ENCODE measurements at regions not wholly inside any gene's neighbourhood (a gene's known extent, or its start where the extent isn't known, plus 50 kb on each side); places are given as distances from the start of the nearest gene placed in this dataset.

- no peak for DNase-seq (ENCODE audit: low read depth in 2 of 2)
- H3K4me3 ChIP-seq (replicated peaks in 1 of 2; ENCODE audit: low read depth in 2 of 2, low read length in 2 of 2): no peak overlapping the region
- TF ChIP-seq CTCF (IDR thresholded peaks at IDR 0.05; ENCODE audit: low read depth, low read length): no peak
These were observed 563.4 kb upstream of the GCFC2 start for GRCh38 chr2:76274160-76274559.

GRCh38 chr2:76270096-76270710 is 559.5 kb upstream of the GCFC2 start:
- no peak for TF ChIP-seq CTCF (IDR thresholded peaks at IDR 0.05; ENCODE audit: low read depth, low read length)
- no peak overlapping the region for H3K4me3 ChIP-seq (replicated peaks in 1 of 2; ENCODE audit: low read depth in 2 of 2, low read length in 2 of 2)
- no peak for DNase-seq (ENCODE audit: low read depth in 2 of 2)

GRCh38 chr2:76268902-76269620 is 558.3 kb upstream of the GCFC2 start:
- no peak for TF ChIP-seq CTCF (IDR thresholded peaks at IDR 0.05; ENCODE audit: low read depth, low read length)
- H3K4me3 ChIP-seq (replicated peaks in 1 of 2; ENCODE audit: low read depth in 2 of 2, low read length in 2 of 2): no peak overlapping the region
- peak; percentile 1 to 3 for DNase-seq (ENCODE audit: low read depth in 2 of 2)

GRCh38 chr2:76268484-76268883 is 557.8 kb upstream of the GCFC2 start:
- DNase-seq (ENCODE audit: low read depth in 2 of 2): no peak
- H3K4me3 ChIP-seq (replicated peaks in 1 of 2; ENCODE audit: low read depth in 2 of 2, low read length in 2 of 2): no peak overlapping the region
- no peak for TF ChIP-seq CTCF (IDR thresholded peaks at IDR 0.05; ENCODE audit: low read depth, low read length)

GRCh38 chr2:76257802-76258201 is 547.1 kb upstream of the GCFC2 start:
- no peak for DNase-seq (ENCODE audit: low read depth in 2 of 2)

GRCh38 chr2:76256458-76257088 is 545.9 kb upstream of the GCFC2 start:
- no peak for TF ChIP-seq CTCF (IDR thresholded peaks at IDR 0.05; ENCODE audit: low read depth, low read length)
- DNase-seq (ENCODE audit: low read depth in 2 of 2): no peak
- H3K4me3 ChIP-seq (replicated peaks in 1 of 2; ENCODE audit: low read depth in 2 of 2, low read length in 2 of 2): no peak overlapping the region

More at GRCh38 chr2:76257802-76258201, 547.1 kb upstream of the GCFC2 start:
- TF ChIP-seq CTCF (IDR thresholded peaks at IDR 0.05; ENCODE audit: low read depth, low read length): no peak
- H3K4me3 ChIP-seq (replicated peaks in 1 of 2; ENCODE audit: low read depth in 2 of 2, low read length in 2 of 2): no peak overlapping the region

Data from cardiac fibroblast (primary cell).